HEK293 (cell line): ENCODE measurements at regions not wholly inside any gene's neighbourhood (a gene's known extent, or its start where the extent isn't known, plus 50 kb on each side); places are given as distances from the start of the nearest gene placed in this dataset.

Experiments
- CTCF ChIA-PET: fragments of 350-600 bp; formaldehyde crosslinking; extraction: SDS; loops from one replicate; lab custom pipeline; 2021; ENCODE audit warnings: antibody characterized with exemption; lab: Yijun Ruan, JAX
- POLR2A ChIA-PET: fragments of 300-600 bp; formaldehyde crosslinking; extraction: SDS; loops from one replicate; lab custom pipeline; 2020; ENCODE audit warnings: antibody characterized with exemption, inconsistent platforms; lab: Yijun Ruan, JAX
- H3K27ac ChIP-seq: fragments of 200-500 bp; sonication (Bioruptor generic); 2 replicates; pipeline ENCODE4 v1.5.1; 2014; ENCODE audit warnings: low read depth, low read length, control low read depth, inconsistent platforms; ENCODE audit errors: extremely low read depth
- H3K36me3 ChIP-seq, 2 experiments: fragments of 200-500 bp in 1 of 2; sonication (Bioruptor generic) in 1 of 2; 1 replicate in 1 of 2; 2 replicates in 1 of 2; pipeline ENCODE4 v1.5.1; 2014 to 2017; ENCODE audit warnings: inconsistent platforms in 2 of 2, low read length in 2 of 2; ENCODE audit not compliant: control insufficient read depth in 2 of 2, insufficient read depth in 1 of 2
- H3K4me1 ChIP-seq: fragments of 200-500 bp; sonication (Bioruptor generic); 2 replicates; pipeline ENCODE4 v1.5.1; 2014; ENCODE audit warnings: mild to moderate bottlenecking, low read length, inconsistent platforms; ENCODE audit not compliant: control insufficient read depth, insufficient read depth
- H3K4me3 ChIP-seq: 2 replicates; pipeline ENCODE4 v1.5.1; 2011; ENCODE audit warnings: low read depth, mild to moderate bottlenecking, control low read depth, low read length, moderate library complexity
- H3K9me3 ChIP-seq: fragments of 200-500 bp; sonication (Bioruptor generic); 2 replicates; pipeline ENCODE4 v1.5.1; 2014; ENCODE audit warnings: low read depth, low read length, inconsistent platforms; ENCODE audit not compliant: control insufficient read depth, insufficient read depth
- AEBP2 ChIP-seq: fragments of 450-650 bp; formaldehyde crosslinking; IDR thresholded peaks from 2 replicates; pipeline ENCODE4 v1.5.1; 2016; ENCODE audit warnings: missing biosample characterization, missing genetic modification characterization, borderline replicate concordance
- KLF17 ChIP-seq: fragments of 450-650 bp; formaldehyde crosslinking; IDR thresholded peaks from 2 replicates; pipeline ENCODE4 v1.5.1; 2016; ENCODE audit warnings: missing biosample characterization, missing genetic modification characterization
- MEIS1 ChIP-seq: sonication (generic); formaldehyde crosslinking; IDR thresholded peaks from 2 replicates; pipeline ENCODE4 v1.8.1; 2022; ENCODE audit warnings: missing genetic modification reagents, mild to moderate bottlenecking, borderline replicate concordance
- MYNN ChIP-seq: fragments of 450-650 bp; formaldehyde crosslinking; IDR thresholded peaks from 2 replicates; pipeline ENCODE4 v1.5.1; 2016; ENCODE audit warnings: missing biosample characterization, missing genetic modification characterization, borderline replicate concordance
- OVOL3 ChIP-seq: fragments of 450-650 bp; formaldehyde crosslinking; IDR thresholded peaks from 2 replicates; pipeline ENCODE4 v1.5.1; 2016; ENCODE audit warnings: missing biosample characterization, missing genetic modification characterization
- SCRT2 ChIP-seq: fragments of 450-650 bp; formaldehyde crosslinking; IDR thresholded peaks from 2 replicates; pipeline ENCODE4 v1.5.1; 2016; ENCODE audit warnings: missing biosample characterization, missing genetic modification characterization
- SP3 ChIP-seq: fragments of 450-650 bp; formaldehyde crosslinking; IDR thresholded peaks from 2 replicates; pipeline ENCODE4 v1.5.1; 2016; ENCODE audit warnings: missing biosample characterization, missing genetic modification characterization
- SP7 ChIP-seq: fragments of 450-650 bp; formaldehyde crosslinking; IDR thresholded peaks from 2 replicates; pipeline ENCODE4 v1.5.1; 2016; ENCODE audit warnings: missing biosample characterization, missing genetic modification characterization
- YY1 ChIP-seq: fragments of 450-650 bp; formaldehyde crosslinking; IDR thresholded peaks from 2 replicates; pipeline ENCODE4 v1.5.1; 2018; ENCODE audit warnings: missing biosample characterization, missing genetic modification characterization
- ZNF112 ChIP-seq: fragments of 450-650 bp; formaldehyde crosslinking; IDR thresholded peaks from 2 replicates; pipeline ENCODE4 v1.5.0; 2017; ENCODE audit warnings: missing biosample characterization, missing genetic modification characterization
- ZNF18 ChIP-seq: fragments of 450-650 bp; formaldehyde crosslinking; IDR thresholded peaks from 2 replicates; pipeline ENCODE4 v1.5.1; 2016; ENCODE audit warnings: missing biosample characterization, missing genetic modification characterization
- ZNF184 ChIP-seq: fragments of 450-650 bp; IDR thresholded peaks from 2 replicates; pipeline ENCODE4 v1.5.1; 2018; ENCODE audit warnings: missing biosample characterization, mild to moderate bottlenecking, missing genetic modification characterization
- ZNF23 ChIP-seq: fragments of 450-650 bp; formaldehyde crosslinking; IDR thresholded peaks from 2 replicates; pipeline ENCODE4 v1.5.1; 2016; ENCODE audit warnings: missing biosample characterization, missing genetic modification characterization, borderline replicate concordance
- ZNF362 ChIP-seq: fragments of 450-650 bp; formaldehyde crosslinking; IDR thresholded peaks from 2 replicates; pipeline ENCODE4 v1.5.1; 2016; ENCODE audit warnings: missing biosample characterization, missing genetic modification characterization
- ZNF76 ChIP-seq: fragments of 450-650 bp; formaldehyde crosslinking; IDR thresholded peaks from 2 replicates; pipeline ENCODE4; 2016; ENCODE audit warnings: low read depth, missing biosample characterization, missing genetic modification characterization, borderline replicate concordance
- ZNF768 ChIP-seq: fragments of 450-650 bp; formaldehyde crosslinking; IDR thresholded peaks from 2 replicates; pipeline ENCODE4 v1.5.1; 2018; ENCODE audit warnings: missing biosample characterization, mild to moderate bottlenecking, missing genetic modification characterization
- ZSCAN4 ChIP-seq: fragments of 450-650 bp; formaldehyde crosslinking; IDR thresholded peaks from 2 replicates; pipeline ENCODE4 v1.5.1; 2017; ENCODE audit warnings: missing biosample characterization, missing genetic modification characterization

- no peak for TF ChIP-seq MYNN (tag by site-specific recombination)
- TF ChIP-seq YY1 (tag by site-specific recombination) = no peak
- no peak for TF ChIP-seq ZNF362 (tag by site-specific recombination)
- TF ChIP-seq SCRT2 (tag by site-specific recombination) = no peak
- TF ChIP-seq ZNF184 (tag by site-specific recombination) = no peak
- TF ChIP-seq ZNF23 = no peak
Measured at GRCh38 chr12:34602213-34602940, 580.1 kb downstream of the ALG10 start (continued).

- H3K36me3 ChIP-seq = no peaks in the 10 kb centered on the region
- POLR2A ChIA-PET = no interaction called here
- no peak overlapping the region for H3K4me3 ChIP-seq
- H3K27ac ChIP-seq = no peak overlapping the region
- TF ChIP-seq ZNF768 (tag by site-specific recombination) = no peak
- no peak for TF ChIP-seq MEIS1 (CRISPR knock-in tag)
- TF ChIP-seq OVOL3 = no peak
- TF ChIP-seq SP3 (tag by site-specific recombination) = no peak
- no peak for TF ChIP-seq SP7 (tag by site-specific recombination)
- no peak for TF ChIP-seq KLF17 (tag by site-specific recombination)
- no peak for TF ChIP-seq ZNF112 (tag by site-specific recombination)
- no peak for TF ChIP-seq ZSCAN4
- no peak for TF ChIP-seq ZNF76
- no peak for TF ChIP-seq AEBP2 (tag by site-specific recombination)
- no peak for TF ChIP-seq ZNF18 (tag by site-specific recombination)
- H3K9me3 ChIP-seq = no peaks in the 10 kb centered on the region
- H3K4me1 ChIP-seq = no peaks in the 10 kb centered on the region
- CTCF ChIA-PET = no interaction called here
Measured at GRCh38 chr12:34603382-34604035, 581.2 kb downstream of the ALG10 start.
